HG02678 (cell line): ENCODE measurements at regions not wholly inside any gene's neighbourhood (a gene's known extent, or its start where the extent isn't known, plus 50 kb on each side); places are given as distances from the start of the nearest gene placed in this dataset.

Experiments used
- ATAC-seq: cut with Tn5 transposase; IDR thresholded peaks from one replicate; pipeline ENCODE4 v1.9.1; 2021; ENCODE audit warnings: mild to moderate bottlenecking, moderate library complexity; ENCODE audit not compliant: unreplicated experiment

- no peak for ATAC-seq
Measured at GRCh38 chr20:9920866-9921265, 82.0 kb upstream of the PAK5 start.

GRCh38 chr20:9919271-9920014 lies 80.6 kb upstream of the PAK5 start:
- ATAC-seq = peak; percentile 88

GRCh38 chr20:9918348-9918747 lies 79.5 kb upstream of the PAK5 start:
- ATAC-seq = no peak

GRCh38 chr20:9916761-9917160 lies 77.9 kb upstream of the PAK5 start:
- ATAC-seq = no peak

- ATAC-seq = no peak
Measured at GRCh38 chr20:9912858-9913434, 74.1 kb upstream of the PAK5 start.

GRCh38 chr20:9912290-9912689 lies 73.4 kb upstream of the PAK5 start:
- no peak for ATAC-seq

- ATAC-seq = no peak
Measured at GRCh38 chr20:9911519-9911918, 72.6 kb upstream of the PAK5 start.

GRCh38 chr20:9909167-9909566 lies 70.3 kb upstream of the PAK5 start:
- no peak for ATAC-seq

- ATAC-seq = no peak
Measured at GRCh38 chr20:9903048-9903655, 64.3 kb upstream of the PAK5 start.

GRCh38 chr20:9889270-9889981 lies 50.5 kb upstream of the PAK5 start:
- no peak for ATAC-seq
